ENCODE measurements at regions not wholly inside any gene's neighbourhood (a gene's known extent, or its start where the extent isn't known, plus 50 kb on each side); places are given as distances from the start of the nearest gene placed in this dataset.

- TF ChIP-seq POLR2A (IDR thresholded peaks at IDR 0.05; ENCODE audit: low read depth, low read length) (no peak), POLR2AphosphoS5 (IDR thresholded peaks at IDR 0.05; ENCODE audit: low read depth, low read length) (no peak), TAF1 (IDR thresholded peaks at IDR 0.05; ENCODE audit: low read depth, low read length) (no peak), SPI1 (IDR thresholded peaks at IDR 0.05; ENCODE audit: low read depth, low read length) (no peak), PAX5 (IDR thresholded peaks at IDR 0.05; ENCODE audit: insufficient read depth, low read length, severe bottlenecking) (no peak)
Measured at GRCh38 chr12:61554268-61555008, 705.8 kb upstream of the USP15 start.
